Activated T-helper 2 cell treated with anti-CD3 and anti-CD28 coated beads, Interferon-gamma antibody, Interleukin-2, Interleukin-4, amounts not matched to agents 10 μg/mL and 5 μg/mL and 100 μg/mL, durations not matched to agents 14 hours and 24 hours and 36 hours (primary cell): ENCODE measurements at regions not wholly inside any gene's neighbourhood (a gene's known extent, or its start where the extent isn't known, plus 50 kb on each side); places are given as distances from the start of the nearest gene placed in this dataset.

Source experiments
- DNase-seq: peaks from one replicate; pipeline ENCODE4 v3.0.0; 2021; ENCODE audit warnings: low spot score
- H3K27ac Mint-ChIP-seq: one replicate; pipeline ENCODE4 v1.8.0; 2021; ENCODE audit warnings: mixed read lengths
- H3K27me3 Mint-ChIP-seq: one replicate; pipeline ENCODE4 v1.8.0; 2021; ENCODE audit warnings: low read depth, mixed read lengths
- H3K36me3 Mint-ChIP-seq: one replicate; pipeline ENCODE4 v1.8.0; 2021; ENCODE audit warnings: low read depth, mixed read lengths
- H3K4me1 Mint-ChIP-seq: one replicate; pipeline ENCODE4 v1.8.0; 2021; ENCODE audit warnings: low read depth, mixed read lengths
- H3K4me3 Mint-ChIP-seq: one replicate; pipeline ENCODE4 v1.8.0; 2021; ENCODE audit warnings: low read depth, mild to moderate bottlenecking, moderate library complexity, mixed read lengths
- H3K9me3 Mint-ChIP-seq: one replicate; pipeline ENCODE4 v1.8.0; 2021; ENCODE audit warnings: mixed read lengths
- intact Hi-C: fragments of 100-400 bp; cut with micrococcal nuclease; formaldehyde crosslinking; loops from one replicate; pipeline ENCODE4 v1.15.1; 2023

- Mint-ChIP-seq H3K9me3 (no peaks in the 10 kb centered on the region), H3K27me3 (no peaks in the 10 kb centered on the region), H3K36me3 (no peaks in the 10 kb centered on the region), H3K4me3 (no peak overlapping the region), H3K27ac (no peak overlapping the region), H3K4me1 (no peaks in the 10 kb centered on the region)
- DNase-seq, result no peak
- intact Hi-C loops, result no loop called here
These were observed 521.9 kb downstream of the FAT4 start for GRCh38 chr4:125836597-125837195.

- Mint-ChIP-seq H3K27ac (no peak overlapping the region), H3K4me3 (no peak overlapping the region), H3K4me1 (no peaks in the 10 kb centered on the region), H3K27me3 (no peaks in the 10 kb centered on the region), H3K9me3 (no peaks in the 10 kb centered on the region), H3K36me3 (no peaks in the 10 kb centered on the region)
- DNase-seq, result no peak
- intact Hi-C loops, result no loop called here
These were observed 522.9 kb downstream of the FAT4 start for GRCh38 chr4:125837493-125838201.

DNA sequence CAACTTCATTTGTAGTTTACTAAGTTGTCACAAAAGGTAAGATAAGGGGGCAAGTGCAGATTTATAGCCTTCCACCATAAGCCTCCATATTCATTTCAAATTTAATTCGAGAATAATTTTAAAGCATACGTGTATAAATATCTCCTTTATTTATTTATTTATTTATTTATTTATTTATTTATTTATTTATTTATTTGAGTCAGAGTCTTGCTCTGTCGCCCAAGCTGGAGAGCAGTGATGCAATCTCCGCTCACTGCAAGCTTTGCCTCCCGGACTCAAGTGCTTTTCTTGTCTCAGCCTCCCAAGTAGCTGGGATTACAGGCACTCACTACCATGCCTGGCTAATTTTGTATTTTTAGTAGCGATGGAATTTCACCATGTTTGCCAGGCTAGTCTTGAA lies 523.4 kb downstream of the FAT4 start:
- H3K4me3 Mint-ChIP-seq, result no peak overlapping the region
- intact Hi-C loops, result no loop called here
- no peaks in the 10 kb centered on the region for H3K36me3 Mint-ChIP-seq
- H3K9me3 Mint-ChIP-seq, result no peaks in the 10 kb centered on the region
- no peaks in the 10 kb centered on the region for H3K4me1 Mint-ChIP-seq
- no peak for DNase-seq
- H3K27ac Mint-ChIP-seq, result no peak overlapping the region
- no peaks in the 10 kb centered on the region for H3K27me3 Mint-ChIP-seq

GRCh38 chr4:125838924-125839323 lies 524.2 kb downstream of the FAT4 start:
- Mint-ChIP-seq H3K9me3 (no peaks in the 10 kb centered on the region), H3K27ac (no peak overlapping the region), H3K4me1 (no peaks in the 10 kb centered on the region), H3K4me3 (no peak overlapping the region), H3K36me3 (no peaks in the 10 kb centered on the region), H3K27me3 (no peaks in the 10 kb centered on the region)
- intact Hi-C loops, result no loop called here
- DNase-seq, result no peak

- H3K4me3 Mint-ChIP-seq, result no peak overlapping the region
- H3K36me3 Mint-ChIP-seq, result no peaks in the 10 kb centered on the region
- H3K4me1 Mint-ChIP-seq, result no peaks in the 10 kb centered on the region
- intact Hi-C loops, result no loop called here
- H3K27ac Mint-ChIP-seq, result no peak overlapping the region
- H3K9me3 Mint-ChIP-seq, result peaks cover 7% of the 10 kb centered on the region
- no peaks in the 10 kb centered on the region for H3K27me3 Mint-ChIP-seq
- DNase-seq, result no peak
These were observed 529.2 kb downstream of the FAT4 start for GRCh38 chr4:125843947-125844346.

- Mint-ChIP-seq H3K27ac (no peak overlapping the region), H3K27me3 (no peaks in the 10 kb centered on the region), H3K4me1 (no peaks in the 10 kb centered on the region), H3K36me3 (no peaks in the 10 kb centered on the region), H3K9me3 (peaks cover 7% of the 10 kb centered on the region), H3K4me3 (no peak overlapping the region)
- intact Hi-C loops, result no loop called here
- no peak for DNase-seq
These were observed 532.8 kb downstream of the FAT4 start for GRCh38 chr4:125847518-125847917.

DNA sequence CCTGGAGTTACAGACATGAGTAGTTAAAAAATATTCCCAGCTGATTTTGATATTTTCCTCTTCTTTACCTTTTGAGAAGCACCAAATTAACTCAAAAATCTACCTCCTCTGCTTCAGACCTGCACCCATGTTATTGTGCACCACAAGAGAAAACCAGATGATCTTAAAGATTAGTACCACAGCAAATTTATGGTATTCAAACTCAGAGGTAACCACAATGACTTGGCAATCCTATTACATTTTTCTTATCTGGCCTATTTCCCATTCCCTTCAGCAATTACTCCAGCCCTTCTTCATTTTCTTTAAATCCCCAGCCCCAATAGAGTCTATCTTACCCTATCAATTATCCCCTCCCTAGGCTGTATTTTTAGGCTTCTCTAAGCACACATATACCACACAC lies 535.1 kb downstream of the FAT4 start:
- no peaks in the 10 kb centered on the region for H3K36me3 Mint-ChIP-seq
- no peak for DNase-seq
- H3K27me3 Mint-ChIP-seq, result no peaks in the 10 kb centered on the region
- no peak overlapping the region for H3K27ac Mint-ChIP-seq
- H3K9me3 Mint-ChIP-seq, result peaks cover 7% of the 10 kb centered on the region
- intact Hi-C loops, result no loop called here
- no peak overlapping the region for H3K4me3 Mint-ChIP-seq
- no peaks in the 10 kb centered on the region for H3K4me1 Mint-ChIP-seq

GRCh38 chr4:125891597-125892258 lies 577.0 kb downstream of the FAT4 start:
- Mint-ChIP-seq H3K27me3 (no peaks in the 10 kb centered on the region), H3K4me3 (no peak overlapping the region), H3K9me3 (peaks cover 50% of the 10 kb centered on the region), H3K27ac (no peak overlapping the region), H3K36me3 (no peaks in the 10 kb centered on the region), H3K4me1 (no peaks in the 10 kb centered on the region)
- no peak for DNase-seq
- intact Hi-C loops, result no loop called here

DNA sequence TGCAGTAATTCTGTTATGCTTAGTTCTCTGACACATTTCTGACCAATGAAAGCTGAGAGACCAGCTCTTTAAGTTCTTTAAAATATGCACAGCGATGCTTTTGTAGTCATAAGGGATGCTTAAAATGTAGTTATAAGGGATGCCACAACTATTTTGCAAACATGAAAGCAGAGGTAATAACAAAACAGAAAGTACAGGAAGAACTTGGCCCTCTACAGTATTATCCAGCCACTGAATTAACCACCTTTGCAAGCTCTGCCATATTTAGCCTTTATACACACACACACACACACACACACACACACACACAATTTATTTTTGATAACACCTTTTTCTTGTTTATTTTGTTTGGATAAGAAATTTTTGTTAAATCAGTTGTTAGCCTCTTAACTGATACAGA lies 590.0 kb downstream of the FAT4 start:
- H3K27ac Mint-ChIP-seq, result no peak overlapping the region
- DNase-seq, result no peak
- intact Hi-C loops, result no loop called here
- H3K4me1 Mint-ChIP-seq, result no peaks in the 10 kb centered on the region
- H3K4me3 Mint-ChIP-seq, result no peak overlapping the region
- no peaks in the 10 kb centered on the region for H3K27me3 Mint-ChIP-seq
- peaks cover 9% of the 10 kb centered on the region for H3K9me3 Mint-ChIP-seq
- H3K36me3 Mint-ChIP-seq, result no peaks in the 10 kb centered on the region

DNA sequence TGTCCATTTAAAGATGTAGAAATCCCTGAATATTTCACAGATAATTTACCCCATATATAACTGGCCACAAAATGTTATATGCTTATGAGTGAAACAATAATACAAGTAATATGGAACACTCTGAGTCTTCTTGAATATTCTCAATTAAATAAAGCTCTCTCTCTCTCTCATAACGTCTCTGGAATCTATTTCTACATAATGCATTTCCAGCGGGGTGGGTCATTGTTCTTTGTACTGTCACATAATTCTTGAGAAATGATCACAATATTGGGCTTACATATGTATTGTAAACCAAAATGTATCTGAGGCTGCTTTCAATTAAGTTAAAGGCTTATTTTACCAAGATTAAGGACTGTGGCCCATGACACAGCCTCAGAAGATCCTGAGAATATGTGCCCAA lies 596.3 kb downstream of the FAT4 start:
- DNase-seq, result no peak
- Mint-ChIP-seq H3K27ac (no peak overlapping the region), H3K4me1 (no peaks in the 10 kb centered on the region), H3K9me3 (peaks cover 28% of the 10 kb centered on the region), H3K4me3 (no peak overlapping the region), H3K36me3 (no peaks in the 10 kb centered on the region), H3K27me3 (no peaks in the 10 kb centered on the region)
- intact Hi-C loops, result no loop called here

GRCh38 chr4:125911481-125911880 lies 596.7 kb downstream of the FAT4 start:
- H3K9me3 Mint-ChIP-seq, result peaks cover 30% of the 10 kb centered on the region
- no peak for DNase-seq
- no peaks in the 10 kb centered on the region for H3K27me3 Mint-ChIP-seq
- no peak overlapping the region for H3K27ac Mint-ChIP-seq
- intact Hi-C loops, result no loop called here
- H3K4me3 Mint-ChIP-seq, result no peak overlapping the region
- H3K36me3 Mint-ChIP-seq, result no peaks in the 10 kb centered on the region
- H3K4me1 Mint-ChIP-seq, result no peaks in the 10 kb centered on the region

GRCh38 chr4:125917559-125917958 lies 602.8 kb downstream of the FAT4 start:
- H3K9me3 Mint-ChIP-seq, result peaks cover 10% of the 10 kb centered on the region

DNA sequence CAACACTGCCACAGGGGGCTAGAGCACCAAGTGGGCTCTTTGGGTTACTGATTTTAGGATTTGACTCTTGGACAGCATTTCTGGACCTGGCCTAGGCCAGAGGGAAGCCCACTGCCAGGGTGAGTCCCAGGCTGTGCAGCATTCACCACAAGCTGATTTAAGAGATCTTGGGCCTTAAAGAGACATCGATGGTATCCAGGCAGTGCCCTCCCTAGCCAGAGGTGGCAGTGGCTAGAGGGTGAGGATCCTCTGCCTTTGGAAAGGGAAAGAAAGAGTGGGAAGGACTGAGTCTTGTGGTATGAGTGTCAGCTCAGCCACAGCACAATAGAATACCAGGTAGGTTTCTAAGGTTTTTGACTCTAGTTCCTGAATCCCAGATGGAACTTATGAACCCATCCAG lies 613.9 kb downstream of the FAT4 start:
- no peak overlapping the region for H3K4me3 Mint-ChIP-seq
- no peaks in the 10 kb centered on the region for H3K27me3 Mint-ChIP-seq
- intact Hi-C loops, result loop anchor here (10.0 kb wide), 1 partner anchor 534 kb away; no protein-coding TSS in a partner anchor
- no peaks in the 10 kb centered on the region for H3K4me1 Mint-ChIP-seq
- H3K27ac Mint-ChIP-seq, result no peak overlapping the region
- no peaks in the 10 kb centered on the region for H3K36me3 Mint-ChIP-seq
- no peak for DNase-seq
- peaks cover 21% of the 10 kb centered on the region for H3K9me3 Mint-ChIP-seq

More at GRCh38 chr4:125917559-125917958, 602.8 kb downstream of the FAT4 start:
- H3K4me1 Mint-ChIP-seq, result no peaks in the 10 kb centered on the region
- H3K4me3 Mint-ChIP-seq, result no peak overlapping the region
- H3K27ac Mint-ChIP-seq, result no peak overlapping the region
- H3K27me3 Mint-ChIP-seq, result no peaks in the 10 kb centered on the region
- intact Hi-C loops, result no loop called here
- no peak for DNase-seq
- no peaks in the 10 kb centered on the region for H3K36me3 Mint-ChIP-seq
